HL-60 (cell line): ENCODE measurements at regions not wholly inside any gene's neighbourhood (a gene's known extent, or its start where the extent isn't known, plus 50 kb on each side); places are given as distances from the start of the nearest gene placed in this dataset.

ENCODE experiments used
- GABPA ChIP-seq: IDR thresholded peaks from 2 replicates; pipeline ENCODE4 v1.6.1; 2012; ENCODE audit warnings: low read depth
- POLR2AphosphoS5 ChIP-seq: IDR thresholded peaks from 2 replicates; pipeline ENCODE4 v1.6.1; 2012; ENCODE audit warnings: low read depth
- REST ChIP-seq: IDR thresholded peaks from 2 replicates; pipeline ENCODE4 v1.6.1; 2012; ENCODE audit warnings: low read depth; ENCODE audit not compliant: insufficient replicate concordance
- TF ChIP-seq, protein P1 (sequence below): IDR thresholded peaks from one replicate; pipeline ENCODE4 v1.5.1; 2011; ENCODE audit warnings: low read length, control low read depth, inconsistent platforms; ENCODE audit not compliant: insufficient read depth

DNA sequence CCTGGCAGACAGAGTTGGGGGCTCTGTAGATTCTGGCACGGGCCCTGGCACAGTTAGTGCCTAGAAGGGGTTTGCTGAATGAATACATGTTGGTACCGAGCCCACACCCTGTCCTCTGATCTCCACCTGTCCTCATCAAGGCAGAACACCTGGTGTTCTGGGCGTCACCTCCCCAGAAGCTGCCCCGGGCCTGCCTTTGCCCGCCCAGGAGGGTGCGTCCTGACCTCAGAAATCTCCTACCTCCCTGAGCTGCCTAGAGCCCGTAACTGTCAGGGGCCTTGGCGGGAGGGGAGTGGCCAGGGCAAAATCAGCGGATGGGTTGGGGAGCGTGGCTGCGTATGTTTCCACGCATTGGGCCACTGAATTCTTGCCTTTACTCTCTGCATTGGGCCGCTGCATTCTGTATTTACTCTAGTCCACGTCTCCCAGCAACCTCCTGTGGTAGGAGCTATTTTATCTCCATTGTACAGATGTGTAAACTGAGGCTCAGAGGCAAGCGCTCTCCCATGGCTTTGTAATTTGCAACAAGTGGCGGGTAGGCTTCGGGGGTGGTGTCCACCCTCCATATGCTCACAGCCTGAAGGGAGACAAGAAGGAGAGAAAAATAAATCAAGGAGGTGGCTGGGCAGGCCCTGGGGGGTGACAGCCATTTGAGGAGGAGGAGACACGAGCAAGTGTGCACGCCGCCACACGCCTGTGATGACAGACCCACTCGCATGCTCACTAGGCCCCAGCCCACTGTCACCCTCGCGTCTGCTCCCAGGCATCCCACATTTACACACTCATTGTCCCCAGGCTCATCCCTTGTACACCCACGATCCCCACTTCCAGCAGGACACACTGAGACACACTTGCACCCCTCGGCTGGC, 95.7 kb upstream of the WNT4 start:
- TF ChIP-seq, protein P1, sequence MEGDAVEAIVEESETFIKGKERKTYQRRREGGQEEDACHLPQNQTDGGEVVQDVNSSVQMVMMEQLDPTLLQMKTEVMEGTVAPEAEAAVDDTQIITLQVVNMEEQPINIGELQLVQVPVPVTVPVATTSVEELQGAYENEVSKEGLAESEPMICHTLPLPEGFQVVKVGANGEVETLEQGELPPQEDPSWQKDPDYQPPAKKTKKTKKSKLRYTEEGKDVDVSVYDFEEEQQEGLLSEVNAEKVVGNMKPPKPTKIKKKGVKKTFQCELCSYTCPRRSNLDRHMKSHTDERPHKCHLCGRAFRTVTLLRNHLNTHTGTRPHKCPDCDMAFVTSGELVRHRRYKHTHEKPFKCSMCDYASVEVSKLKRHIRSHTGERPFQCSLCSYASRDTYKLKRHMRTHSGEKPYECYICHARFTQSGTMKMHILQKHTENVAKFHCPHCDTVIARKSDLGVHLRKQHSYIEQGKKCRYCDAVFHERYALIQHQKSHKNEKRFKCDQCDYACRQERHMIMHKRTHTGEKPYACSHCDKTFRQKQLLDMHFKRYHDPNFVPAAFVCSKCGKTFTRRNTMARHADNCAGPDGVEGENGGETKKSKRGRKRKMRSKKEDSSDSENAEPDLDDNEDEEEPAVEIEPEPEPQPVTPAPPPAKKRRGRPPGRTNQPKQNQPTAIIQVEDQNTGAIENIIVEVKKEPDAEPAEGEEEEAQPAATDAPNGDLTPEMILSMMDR, result no peak
- no peak for TF ChIP-seq POLR2AphosphoS5
- no peak for TF ChIP-seq REST
- no peak for TF ChIP-seq GABPA
